Hepatocyte (in vitro differentiated cells): ENCODE measurements at regions not wholly inside any gene's neighbourhood (a gene's known extent, or its start where the extent isn't known, plus 50 kb on each side); places are given as distances from the start of the nearest gene placed in this dataset.

Experiments
- CTCF ChIP-seq: fragments of 200-600 bp; sonication (generic); IDR thresholded peaks from 2 replicates; pipeline ENCODE4 v1.5.1; 2016; ENCODE audit warnings: antibody characterized with exemption, mild to moderate bottlenecking; ENCODE audit not compliant: poor library complexity
- EZH2 ChIP-seq: fragments of 200-600 bp; sonication (generic); IDR thresholded peaks from 2 replicates; pipeline ENCODE4 v1.6.1; 2016; ENCODE audit warnings: antibody characterized with exemption, mild to moderate bottlenecking, borderline replicate concordance

- TF ChIP-seq CTCF (no peak), EZH2 (no peak)
These were observed 111.8 kb upstream of the KLHL13 start for GRCh38 chrX:118228456-118228855.
